Activated CD4-positive, alpha-beta memory T cell treated with anti-CD3 and anti-CD28 coated beads for 36 hours (primary cell): ENCODE measurements at regions not wholly inside any gene's neighbourhood (a gene's known extent, or its start where the extent isn't known, plus 50 kb on each side); places are given as distances from the start of the nearest gene placed in this dataset.
"Not testable (repeated sequence)": the region's sequence is repeated elsewhere in the genome, so short reads cannot be mapped to it uniquely, and the experiment has no call there.

Experiments used
- CTCF ChIA-PET: fragments of 350-600 bp; sonication (Branson Sonifier 250); formaldehyde crosslinking; loops from one replicate; lab custom pipeline; 2021; ENCODE audit warnings: antibody characterized with exemption, inconsistent platforms; lab: Charles Lee
- POLR2A ChIA-PET: fragments of 350-600 bp; sonication (Branson Sonifier 250); formaldehyde crosslinking; loops from one replicate; lab custom pipeline; 2021; ENCODE audit warnings: antibody characterized with exemption; lab: Charles Lee
- DNase-seq: peaks from one replicate; pipeline ENCODE4 v3.0.0-alpha.2; 2020
- H3K27ac Mint-ChIP-seq: one replicate; pipeline ENCODE4 v1.8.0; 2021; ENCODE audit warnings: mixed read lengths
- H3K27me3 Mint-ChIP-seq: one replicate; pipeline ENCODE4 v1.8.0; 2021; ENCODE audit warnings: mixed read lengths
- H3K36me3 Mint-ChIP-seq: one replicate; pipeline ENCODE4 v1.8.0; 2021; ENCODE audit warnings: mixed read lengths
- H3K4me1 Mint-ChIP-seq: one replicate; pipeline ENCODE4 v1.8.0; 2021; ENCODE audit warnings: low read depth, mixed read lengths
- H3K4me3 Mint-ChIP-seq: one replicate; pipeline ENCODE4 v1.8.0; 2021; ENCODE audit warnings: mild to moderate bottlenecking, mixed read lengths
- H3K9me3 Mint-ChIP-seq: one replicate; pipeline ENCODE4 v1.8.0; 2021; ENCODE audit warnings: mixed read lengths
- intact Hi-C: fragments of 100-400 bp; cut with micrococcal nuclease; formaldehyde crosslinking; loops from one replicate; pipeline ENCODE4 v1.15.1; 2023

GRCh38 chr4:53840643-53841042 lies 223.8 kb downstream of the CHIC2 start:
- H3K9me3 Mint-ChIP-seq = peaks cover 9% of the 10 kb centered on the region
- H3K4me1 Mint-ChIP-seq = no peaks in the 10 kb centered on the region
- H3K27ac Mint-ChIP-seq = no peak overlapping the region
- no peaks in the 10 kb centered on the region for H3K27me3 Mint-ChIP-seq
- no peak overlapping the region for H3K4me3 Mint-ChIP-seq
- no peaks in the 10 kb centered on the region for H3K36me3 Mint-ChIP-seq
- CTCF ChIA-PET = no interaction called here
- intact Hi-C loops = no loop called here
- DNase-seq = no peak
- POLR2A ChIA-PET = no interaction called here

GRCh38 chr4:53833302-53834003 lies 231.0 kb downstream of the CHIC2 start:
- intact Hi-C loops, CTCF ChIA-PET, DNase-seq, H3K27ac Mint-ChIP-seq, H3K4me3 Mint-ChIP-seq, H3K4me1 Mint-ChIP-seq, H3K36me3 Mint-ChIP-seq, H3K27me3 Mint-ChIP-seq, POLR2A ChIA-PET: not testable (repeated sequence)
- H3K9me3 Mint-ChIP-seq = peaks cover 21% of the 10 kb centered on the region

DNA sequence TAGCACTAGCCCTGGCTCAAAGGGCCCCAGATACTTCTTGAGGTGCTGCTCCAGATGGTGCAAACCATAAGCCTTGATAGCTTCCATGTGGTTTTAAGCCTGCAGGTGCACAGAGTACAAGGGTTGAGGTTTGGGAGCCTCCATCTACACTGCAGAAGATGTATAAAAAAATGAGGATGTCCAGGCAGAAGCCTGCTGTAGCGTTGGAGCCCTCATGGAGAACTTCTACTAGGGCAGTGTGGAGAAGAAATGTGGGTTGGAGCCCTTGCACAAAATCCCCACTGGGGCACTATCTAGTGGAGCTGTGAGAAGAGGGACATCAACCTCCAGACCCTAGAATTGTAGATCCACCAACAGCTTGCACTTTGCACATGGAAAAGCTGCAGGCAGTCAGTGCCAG lies 231.9 kb downstream of the CHIC2 start:
- DNase-seq = no peak
- peaks cover 17% of the 10 kb centered on the region for H3K9me3 Mint-ChIP-seq
- no peaks in the 10 kb centered on the region for H3K36me3 Mint-ChIP-seq
- H3K4me1 Mint-ChIP-seq = no peaks in the 10 kb centered on the region
- H3K27me3 Mint-ChIP-seq = peaks cover 9% of the 10 kb centered on the region
- no peak overlapping the region for H3K4me3 Mint-ChIP-seq
- no peak overlapping the region for H3K27ac Mint-ChIP-seq
- intact Hi-C loops = no loop called here
- ChIA-PET CTCF (no interaction called here), POLR2A (no interaction called here)

GRCh38 chr4:53830511-53830910 lies 233.9 kb downstream of the CHIC2 start:
- no peak for DNase-seq
- intact Hi-C loops = no loop called here
- H3K27ac Mint-ChIP-seq = no peak overlapping the region
- ChIA-PET CTCF (no interaction called here), POLR2A (no interaction called here)
- H3K4me3 Mint-ChIP-seq = no peak overlapping the region
- H3K36me3 Mint-ChIP-seq = no peaks in the 10 kb centered on the region
- peaks cover 9% of the 10 kb centered on the region for H3K27me3 Mint-ChIP-seq
- peaks cover 15% of the 10 kb centered on the region for H3K9me3 Mint-ChIP-seq
- no peaks in the 10 kb centered on the region for H3K4me1 Mint-ChIP-seq

- intact Hi-C loops = no loop called here
- Mint-ChIP-seq H3K9me3 (peaks cover 2% of the 10 kb centered on the region), H3K4me3 (no peak overlapping the region), H3K36me3 (no peaks in the 10 kb centered on the region), H3K27me3 (peaks cover 2% of the 10 kb centered on the region), H3K4me1 (no peaks in the 10 kb centered on the region), H3K27ac (no peak overlapping the region)
- ChIA-PET CTCF (no interaction called here), POLR2A (no interaction called here)
- no peak for DNase-seq
These were observed 230.0 kb upstream of the LNX1 start for GRCh38 chr4:53821179-53821851.

DNA sequence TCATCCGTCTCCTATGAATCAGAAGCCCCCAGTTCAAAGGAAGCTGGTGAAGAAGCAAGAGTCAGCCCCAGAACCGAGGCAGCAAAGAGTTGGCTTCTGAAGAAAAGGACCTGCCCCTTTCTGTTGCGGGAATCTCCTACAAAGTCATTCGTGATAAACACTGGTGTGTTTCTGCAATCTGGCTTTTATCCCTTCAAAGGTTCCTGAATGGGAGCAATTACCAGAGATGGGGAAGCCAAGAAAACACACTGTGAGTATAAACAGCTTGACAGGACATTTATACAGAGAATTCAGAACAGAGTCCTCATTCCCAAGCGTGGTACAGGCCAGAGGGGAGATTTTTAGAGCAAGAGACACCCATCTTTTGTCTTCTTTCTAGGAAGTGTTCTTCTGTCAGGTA lies 226.8 kb upstream of the LNX1 start:
- no peak for DNase-seq
- no peaks in the 10 kb centered on the region for H3K4me1 Mint-ChIP-seq
- ChIA-PET CTCF (interaction anchor here (1.0 kb wide), 1 partner anchor 416 kb away, joined by 3 read pairs; no protein-coding TSS in a partner anchor), POLR2A (no interaction called here)
- peaks cover 2% of the 10 kb centered on the region for H3K9me3 Mint-ChIP-seq
- H3K4me3 Mint-ChIP-seq = no peak overlapping the region
- peaks cover 4% of the 10 kb centered on the region for H3K27me3 Mint-ChIP-seq
- H3K36me3 Mint-ChIP-seq = no peaks in the 10 kb centered on the region
- H3K27ac Mint-ChIP-seq = no peak overlapping the region
- intact Hi-C loops = no loop called here

DNA sequence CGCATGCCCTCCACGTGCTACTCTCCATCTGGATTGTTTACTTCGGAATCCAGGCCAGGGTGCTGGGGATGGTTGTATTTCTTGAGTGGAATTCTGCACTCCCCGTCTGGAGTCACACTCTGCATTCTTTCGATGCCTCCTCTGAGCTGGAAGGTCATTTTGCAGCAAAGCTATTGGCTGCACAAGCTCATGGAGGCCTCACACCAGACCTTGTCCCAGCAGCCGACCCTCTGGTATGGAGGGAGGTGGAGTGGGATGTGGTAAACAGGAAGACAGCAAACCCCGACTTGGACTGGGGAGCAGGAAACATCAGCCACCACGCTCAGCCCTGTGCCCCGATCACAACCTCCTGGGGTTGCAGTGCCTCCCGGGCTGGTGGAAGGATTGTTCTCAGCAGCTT lies 225.3 kb upstream of the LNX1 start:
- intact Hi-C loops = no loop called here
- CTCF ChIA-PET = no interaction called here
- no peaks in the 10 kb centered on the region for H3K36me3 Mint-ChIP-seq
- H3K4me1 Mint-ChIP-seq = no peaks in the 10 kb centered on the region
- POLR2A ChIA-PET = no interaction called here
- no peak overlapping the region for H3K27ac Mint-ChIP-seq
- DNase-seq = no peak
- no peak overlapping the region for H3K4me3 Mint-ChIP-seq
- no peaks in the 10 kb centered on the region for H3K9me3 Mint-ChIP-seq
- H3K27me3 Mint-ChIP-seq = peaks cover 4% of the 10 kb centered on the region

DNA sequence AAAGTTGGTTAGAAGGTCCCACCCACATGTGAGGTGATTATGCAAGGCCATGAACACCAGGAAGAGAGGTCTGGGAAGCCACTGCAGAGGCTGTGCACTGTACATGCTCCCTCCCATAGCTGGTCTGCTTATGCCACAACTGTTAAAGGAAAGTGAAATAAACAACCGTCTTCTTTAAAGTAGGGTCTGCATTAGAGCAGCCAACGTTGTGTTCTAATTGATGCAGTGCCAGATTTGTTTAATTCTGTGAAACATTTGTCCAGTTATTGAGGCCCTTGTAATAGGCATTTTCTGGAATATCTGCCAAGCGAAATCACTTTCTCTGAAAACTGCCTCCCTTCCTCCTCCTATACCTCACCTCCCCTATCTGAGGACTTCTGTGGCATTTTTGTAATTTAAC lies 224.0 kb upstream of the LNX1 start:
- Mint-ChIP-seq H3K27me3 (peaks cover 4% of the 10 kb centered on the region), H3K36me3 (no peaks in the 10 kb centered on the region), H3K9me3 (no peaks in the 10 kb centered on the region), H3K4me1 (no peaks in the 10 kb centered on the region), H3K4me3 (no peak overlapping the region), H3K27ac (no peak overlapping the region)
- ChIA-PET POLR2A (no interaction called here), CTCF (no interaction called here)
- DNase-seq = no peak
- intact Hi-C loops = no loop called here

GRCh38 chr4:53813998-53814397 lies 222.7 kb upstream of the LNX1 start:
- no peak for DNase-seq
- ChIA-PET POLR2A (no interaction called here), CTCF (no interaction called here)
- Mint-ChIP-seq H3K4me3 (no peak overlapping the region), H3K4me1 (no peaks in the 10 kb centered on the region), H3K27me3 (peaks cover 4% of the 10 kb centered on the region), H3K27ac (no peak overlapping the region), H3K9me3 (no peaks in the 10 kb centered on the region), H3K36me3 (no peaks in the 10 kb centered on the region)
- intact Hi-C loops = no loop called here

DNA sequence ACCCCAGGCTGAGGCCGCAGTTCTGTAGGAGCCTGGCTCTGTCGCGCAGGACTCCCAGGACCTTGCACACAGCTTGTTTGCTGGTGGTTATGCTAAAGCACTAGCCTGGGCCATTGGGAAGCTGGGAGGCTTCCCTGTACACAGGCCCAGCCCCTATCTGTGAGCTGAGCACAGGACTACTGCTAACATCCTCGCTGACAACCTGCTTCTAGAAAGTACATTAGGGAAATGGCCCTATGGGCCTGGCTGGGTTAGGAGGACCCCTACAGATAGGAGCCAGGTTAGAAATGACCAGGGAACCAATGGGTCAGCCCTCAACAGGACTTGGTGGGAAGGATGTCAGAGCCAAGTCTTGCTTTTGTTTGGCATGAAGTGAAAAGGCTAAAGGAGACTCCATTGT lies 219.4 kb upstream of the LNX1 start:
- Mint-ChIP-seq H3K27me3 (peaks cover 4% of the 10 kb centered on the region), H3K36me3 (no peaks in the 10 kb centered on the region), H3K4me1 (no peaks in the 10 kb centered on the region), H3K4me3 (no peak overlapping the region), H3K9me3 (no peaks in the 10 kb centered on the region), H3K27ac (no peak overlapping the region)
- CTCF ChIA-PET = no interaction called here
- intact Hi-C loops = no loop called here
- DNase-seq = no peak
- POLR2A ChIA-PET = no interaction called here

GRCh38 chr4:53809816-53810215 lies 218.5 kb upstream of the LNX1 start:
- no peak for DNase-seq
- POLR2A ChIA-PET = no interaction called here
- CTCF ChIA-PET = no interaction called here
- Mint-ChIP-seq H3K36me3 (no peaks in the 10 kb centered on the region), H3K27ac (no peak overlapping the region), H3K9me3 (no peaks in the 10 kb centered on the region), H3K4me1 (no peaks in the 10 kb centered on the region), H3K4me3 (no peak overlapping the region), H3K27me3 (peaks cover 4% of the 10 kb centered on the region)
- intact Hi-C loops = no loop called here

- Mint-ChIP-seq H3K36me3 (no peaks in the 10 kb centered on the region), H3K4me3 (no peak overlapping the region), H3K9me3 (no peaks in the 10 kb centered on the region), H3K27me3 (peaks cover 2% of the 10 kb centered on the region), H3K4me1 (no peaks in the 10 kb centered on the region), H3K27ac (no peak overlapping the region)
- CTCF ChIA-PET = interaction anchor here (0.7 to 1.1 kb wide), 2 partner anchors 11 to 15 kb away, joined by 3 read pairs; no protein-coding TSS in a partner anchor
- DNase-seq = no peak
- POLR2A ChIA-PET = no interaction called here
- intact Hi-C loops = no loop called here
These were observed 214.0 kb upstream of the LNX1 start for GRCh38 chr4:53805291-53805690.

- peak; percentile 29 for DNase-seq
- POLR2A ChIA-PET = no interaction called here
- Mint-ChIP-seq H3K36me3 (no peaks in the 10 kb centered on the region), H3K27me3 (peaks cover 2% of the 10 kb centered on the region), H3K27ac (no peak overlapping the region), H3K9me3 (no peaks in the 10 kb centered on the region), H3K4me3 (no peak overlapping the region), H3K4me1 (no peaks in the 10 kb centered on the region)
- intact Hi-C loops = loop anchor here (5.0 kb wide), 1 partner anchor 607 kb away; no protein-coding TSS in a partner anchor
- CTCF ChIA-PET = interaction anchor here (0.7 to 0.8 kb wide), 2 partner anchors 14 to 15 kb away, joined by 3 to 4 read pairs; no protein-coding TSS in a partner anchor
These were observed 213.4 kb upstream of the LNX1 start for GRCh38 chr4:53804719-53805118.
